HG03280 (cell line): ENCODE measurements at regions not wholly inside any gene's neighbourhood (a gene's known extent, or its start where the extent isn't known, plus 50 kb on each side); places are given as distances from the start of the nearest gene placed in this dataset.
A peak's percentile ranks its signal among the peaks of the same experiment; 100 is the strongest.

ENCODE experiments used
- ATAC-seq: cut with Tn5 transposase; IDR thresholded peaks from one replicate; pipeline ENCODE4 v1.9.1; 2021; ENCODE audit warnings: mild to moderate bottlenecking, moderate library complexity; ENCODE audit not compliant: unreplicated experiment

GRCh38 chr5:60271517-60271916, 378.0 kb upstream of the PDE4D start:
- ATAC-seq = no peak

DNA sequence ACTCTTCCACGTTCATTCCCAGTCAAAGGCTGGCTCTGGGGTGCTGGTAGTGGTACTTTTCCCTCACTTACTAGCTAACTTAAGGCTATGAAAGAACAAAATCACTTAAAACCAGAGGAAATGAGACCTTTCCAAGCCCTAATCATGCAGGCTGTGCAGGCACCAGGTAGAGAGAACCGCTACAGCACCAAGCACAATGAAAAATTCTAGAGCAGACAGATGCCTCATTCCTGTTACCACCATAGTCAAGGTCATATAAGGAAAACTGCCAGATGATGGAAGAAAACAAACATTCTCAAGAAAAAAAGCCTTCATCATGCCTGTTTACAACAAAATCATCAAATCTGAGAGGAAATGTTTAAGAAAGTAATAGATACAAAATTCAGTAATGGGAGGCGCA, 374.4 kb upstream of the PDE4D start:
- no peak for ATAC-seq

- no peak for ATAC-seq
These were observed 369.8 kb upstream of the PDE4D start for GRCh38 chr5:60263346-60263745.

- no peak for ATAC-seq
These were observed 369.2 kb upstream of the PDE4D start for GRCh38 chr5:60262576-60263295.

DNA sequence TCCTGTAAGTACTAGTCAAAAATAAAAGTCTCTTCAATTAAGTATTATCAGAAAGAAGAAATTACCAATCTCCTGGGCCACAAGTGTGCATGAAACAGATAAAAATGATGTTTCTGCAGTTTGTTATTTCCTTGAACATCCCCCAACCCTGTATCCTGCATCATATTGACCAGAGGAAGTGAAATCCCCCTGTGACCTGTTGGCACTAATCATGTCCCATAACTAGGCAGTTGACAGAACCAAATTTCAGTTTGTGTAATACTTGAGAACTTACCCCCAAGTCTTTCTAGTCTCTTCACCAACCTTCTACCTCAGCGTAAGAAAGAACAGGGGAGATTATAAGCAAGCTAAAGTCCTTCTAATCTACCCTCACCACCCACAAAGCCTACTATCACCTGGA, 368.2 kb upstream of the PDE4D start:
- ATAC-seq = no peak

DNA sequence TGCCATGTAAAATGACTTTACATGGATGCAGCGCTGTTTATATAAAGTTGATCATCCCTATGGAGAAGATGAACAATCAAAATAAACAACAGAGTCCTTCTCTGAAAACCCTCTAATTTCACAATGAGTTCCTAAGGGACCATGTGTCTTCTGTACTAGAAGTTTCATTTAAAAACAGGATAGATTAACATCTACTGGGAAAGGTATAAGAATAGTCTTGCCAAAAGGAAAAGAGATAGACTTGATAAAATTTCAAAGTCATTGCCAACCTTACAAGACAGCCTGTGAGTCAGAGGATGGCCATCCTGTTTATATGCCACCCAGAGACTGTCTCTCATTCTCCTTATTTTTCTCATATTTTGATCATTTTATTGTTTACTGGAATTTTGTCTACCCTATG, 367.1 kb upstream of the PDE4D start:
- no peak for ATAC-seq

GRCh38 chr5:60259730-60260129, 366.2 kb upstream of the PDE4D start:
- no peak for ATAC-seq

GRCh38 chr5:60257596-60258271, 364.2 kb upstream of the PDE4D start:
- ATAC-seq = no peak

GRCh38 chr5:60256546-60256945, 363.0 kb upstream of the PDE4D start:
- no peak for ATAC-seq

DNA sequence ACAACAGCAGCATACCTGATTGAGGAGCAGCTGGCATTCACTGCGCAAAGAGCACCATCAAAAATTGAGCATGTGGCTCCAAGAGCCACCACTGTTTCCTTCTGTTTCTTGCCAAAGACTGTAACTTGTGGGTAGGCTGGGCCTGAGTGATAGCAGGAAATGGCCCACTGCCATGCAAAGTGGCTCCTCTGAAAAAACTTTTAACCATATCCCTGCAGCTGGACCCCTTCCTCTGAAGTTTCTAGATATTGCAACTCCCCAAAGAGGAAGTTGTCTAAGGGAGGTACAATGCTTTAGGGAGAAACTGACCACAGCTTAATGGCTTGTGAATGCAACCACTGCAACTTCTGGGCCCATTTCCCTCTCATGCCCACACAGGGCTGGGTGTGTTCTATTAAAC, 355.4 kb upstream of the PDE4D start:
- peak; percentile 96 for ATAC-seq

- no peak for ATAC-seq
These were observed 350.2 kb upstream of the PDE4D start for GRCh38 chr5:60243713-60244112.

DNA sequence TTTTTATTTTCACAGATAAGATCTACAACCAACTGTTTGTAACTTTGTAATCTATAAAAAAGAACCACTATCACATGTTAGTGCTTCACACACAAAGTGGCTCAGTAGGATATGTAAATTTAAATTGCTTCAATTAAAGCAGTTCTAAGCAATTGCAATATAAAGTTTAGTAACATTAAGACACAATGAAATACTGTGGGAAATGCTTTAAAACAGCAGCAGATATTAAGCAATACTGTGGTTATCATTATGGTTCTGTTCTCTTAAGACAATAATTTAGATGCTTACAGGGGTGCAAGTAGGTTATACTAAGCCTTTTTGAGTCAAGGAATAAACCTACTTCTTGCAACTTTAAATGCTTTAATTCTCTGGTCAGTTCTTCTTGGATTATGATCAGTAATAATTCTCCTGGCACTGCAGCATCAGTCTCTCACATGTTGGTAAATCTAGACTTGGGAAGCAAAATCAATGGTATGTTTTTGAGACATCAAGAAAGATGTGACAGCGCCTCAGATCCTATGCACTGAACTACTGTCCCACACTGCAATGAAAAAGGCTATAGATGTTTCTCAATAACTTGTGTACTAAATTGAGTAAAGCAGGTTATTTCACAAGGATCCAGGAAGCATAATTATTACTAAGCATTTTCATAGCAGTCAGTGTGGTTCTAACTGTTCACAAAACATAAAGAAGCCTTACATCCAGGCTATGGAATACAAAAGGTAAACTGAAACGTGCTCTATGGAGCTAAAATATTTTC, 338.7 kb upstream of the PDE4D start:
- ATAC-seq = no peak

DNA sequence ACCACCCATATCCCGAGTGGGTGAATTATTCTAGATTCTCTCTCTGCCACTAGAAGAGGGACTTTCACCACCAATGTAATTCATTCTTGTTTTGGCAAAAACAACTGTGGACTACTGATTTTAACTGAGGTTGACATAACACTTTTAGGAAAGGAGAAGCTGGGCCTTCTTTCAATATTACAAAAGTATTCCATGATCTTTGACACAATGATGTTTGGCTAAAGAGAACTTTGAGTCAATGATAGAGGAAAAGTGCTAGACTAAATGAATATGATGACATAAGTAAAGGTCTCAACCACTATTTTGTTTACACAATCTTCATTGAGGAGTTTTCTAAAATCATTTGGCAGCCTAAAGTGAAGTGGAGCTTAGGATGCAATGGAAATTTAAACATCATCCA, 336.9 kb upstream of the PDE4D start:
- no peak for ATAC-seq

- no peak for ATAC-seq
These were observed 336.2 kb upstream of the PDE4D start for GRCh38 chr5:60229691-60230185.

GRCh38 chr5:60228676-60229075, 335.1 kb upstream of the PDE4D start:
- ATAC-seq = no peak

DNA sequence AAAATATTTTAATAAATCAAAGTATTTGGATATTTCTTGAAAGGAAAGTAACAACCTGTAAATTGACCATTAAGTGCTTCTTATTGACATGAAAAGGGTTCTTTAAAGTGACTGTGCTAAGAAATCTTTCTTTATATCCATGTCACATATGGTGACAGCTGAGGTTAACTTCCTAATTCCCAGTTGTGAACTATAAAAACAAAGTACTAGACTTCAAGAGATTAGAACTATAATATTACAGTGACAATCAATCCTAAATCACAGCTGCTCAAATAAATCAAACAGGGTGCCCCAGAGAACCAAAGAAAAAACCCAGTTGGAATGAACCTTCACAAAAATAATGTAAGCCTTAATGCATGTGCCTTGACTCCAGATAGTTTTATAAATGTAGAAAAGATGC, 332.6 kb upstream of the PDE4D start:
- ATAC-seq = no peak

- no peak for ATAC-seq
These were observed 329.8 kb upstream of the PDE4D start for GRCh38 chr5:60223342-60223741.

DNA sequence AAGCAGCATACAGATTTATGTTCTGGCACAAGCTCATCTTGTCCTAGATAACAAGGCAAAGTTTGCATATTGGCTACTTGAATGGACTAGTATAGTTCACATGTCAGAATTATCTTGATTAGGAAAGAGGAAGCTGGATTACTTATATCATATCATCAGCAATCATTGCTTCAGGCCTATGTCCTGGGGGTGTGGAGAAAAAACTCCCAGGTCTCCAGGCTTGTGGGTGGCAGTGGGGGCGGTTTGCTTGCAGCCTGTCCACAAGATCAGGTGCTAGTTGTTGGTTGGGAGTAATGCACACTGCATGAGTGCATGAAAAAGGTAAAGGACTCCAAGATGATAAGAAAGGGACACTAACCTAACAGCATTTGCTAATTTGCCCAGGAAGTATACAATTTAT, 326.4 kb upstream of the PDE4D start:
- ATAC-seq = no peak

DNA sequence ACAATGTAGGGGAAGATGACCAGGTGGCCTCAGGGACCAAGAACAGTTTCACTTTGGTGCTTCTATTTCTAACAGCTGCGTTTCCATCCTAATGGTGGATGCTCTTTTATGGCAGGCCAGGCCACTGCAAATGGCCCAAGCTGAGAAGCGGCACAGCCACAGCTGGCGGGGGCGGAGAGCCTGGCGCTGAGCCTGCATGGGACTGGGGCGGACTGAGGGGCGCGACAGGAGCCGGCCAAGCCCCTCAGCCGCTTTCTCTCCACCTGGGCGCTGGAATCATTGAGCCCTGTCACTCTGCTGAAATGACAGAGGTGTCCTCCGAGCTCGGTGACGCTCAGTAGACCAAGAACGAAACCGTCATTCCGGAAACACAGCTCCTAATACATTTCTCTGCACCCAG, 317.3 kb upstream of the PDE4D start:
- ATAC-seq = no peak

DNA sequence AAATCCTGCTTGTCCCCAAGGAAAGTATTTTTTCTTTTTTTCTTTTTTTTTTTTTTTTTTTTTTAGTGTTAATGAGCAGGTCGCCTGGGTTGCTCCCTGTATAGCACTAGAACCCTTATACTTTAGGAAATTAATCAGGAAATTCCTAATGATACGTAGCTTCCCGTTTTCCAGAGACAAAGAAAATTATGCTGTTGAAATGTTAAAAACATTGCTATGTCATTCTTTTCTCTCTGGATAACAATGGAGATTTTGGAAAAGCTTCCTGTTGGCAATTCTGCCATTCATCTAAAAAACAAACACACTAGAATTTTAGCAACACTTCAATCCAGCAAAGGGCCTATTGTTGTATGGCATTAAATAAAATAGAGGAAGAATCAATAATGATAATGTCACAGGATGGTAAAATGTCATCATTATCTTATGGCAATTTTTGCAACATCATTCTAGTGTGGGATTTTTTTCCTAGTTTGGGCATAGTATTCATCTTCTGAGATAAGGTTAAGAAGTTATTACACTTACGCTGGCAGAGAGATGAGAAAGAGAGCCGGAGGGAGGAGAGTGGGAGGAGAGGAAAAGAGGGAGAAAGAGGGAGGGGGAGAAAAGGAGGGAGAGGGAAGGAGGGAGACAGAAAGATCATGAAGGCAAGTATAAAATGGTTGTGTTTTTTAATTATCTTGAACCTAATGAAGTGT, 315.8 kb upstream of the PDE4D start:
- ATAC-seq = no peak

DNA sequence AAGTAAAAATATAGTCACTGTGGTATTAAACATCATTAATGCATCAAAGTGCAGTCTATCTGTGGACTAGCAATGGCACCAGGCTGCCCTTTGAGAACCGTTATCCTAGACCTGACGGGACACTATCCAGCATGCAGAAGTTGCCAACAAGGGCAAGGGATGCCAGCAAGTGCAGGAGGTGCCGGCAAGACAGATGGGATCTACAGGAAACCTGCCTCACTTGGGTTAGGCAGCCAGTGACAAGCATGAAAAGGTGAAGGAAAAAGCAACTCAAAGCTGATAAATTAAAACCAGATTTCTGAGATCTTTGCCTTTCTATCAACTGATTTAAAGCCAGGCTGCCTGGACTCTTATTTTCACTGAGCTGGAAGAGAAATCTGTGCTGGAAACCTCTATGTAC, 315.2 kb upstream of the PDE4D start:
- no peak for ATAC-seq
